GM12891 (cell line): ENCODE measurements at regions not wholly inside any gene's neighbourhood (a gene's known extent, or its start where the extent isn't known, plus 50 kb on each side); places are given as distances from the start of the nearest gene placed in this dataset.

Experiments used
- DNase-seq: peaks from one replicate; pipeline ENCODE4 v3.0.0; 2011; ENCODE audit warnings: low spot score; ENCODE audit not compliant: insufficient read length
- FAIRE-seq: peaks from 2 replicates; lab custom pipeline; 2011; peaks lifted over from hg19 to GRCh38; lab: Jason Lieb, UNC
- PAX5 ChIP-seq: IDR thresholded peaks from 2 replicates; pipeline ENCODE4 v1.6.1; 2011; ENCODE audit warnings: low read length, moderate library complexity, mild to moderate bottlenecking; ENCODE audit not compliant: insufficient read depth, severe bottlenecking
- POLR2A ChIP-seq: IDR thresholded peaks from 2 replicates; pipeline ENCODE4 v1.6.1; 2011; ENCODE audit warnings: low read depth, low read length, control low read depth
- POLR2AphosphoS5 ChIP-seq: IDR thresholded peaks from 2 replicates; pipeline ENCODE4 v1.6.1; 2011; ENCODE audit warnings: low read depth, low read length, control low read depth
- POU2F2 ChIP-seq: IDR thresholded peaks from 2 replicates; pipeline ENCODE4 v1.6.1; 2011; ENCODE audit warnings: low read depth, mild to moderate bottlenecking, control low read depth, low read length, moderate library complexity
- SPI1 ChIP-seq: IDR thresholded peaks from 2 replicates; pipeline ENCODE4 v1.6.1; 2011; ENCODE audit warnings: low read depth, low read length, control low read depth
- TAF1 ChIP-seq: IDR thresholded peaks from 2 replicates; pipeline ENCODE4 v1.6.1; 2011; ENCODE audit warnings: low read depth, low read length, control low read depth

DNA sequence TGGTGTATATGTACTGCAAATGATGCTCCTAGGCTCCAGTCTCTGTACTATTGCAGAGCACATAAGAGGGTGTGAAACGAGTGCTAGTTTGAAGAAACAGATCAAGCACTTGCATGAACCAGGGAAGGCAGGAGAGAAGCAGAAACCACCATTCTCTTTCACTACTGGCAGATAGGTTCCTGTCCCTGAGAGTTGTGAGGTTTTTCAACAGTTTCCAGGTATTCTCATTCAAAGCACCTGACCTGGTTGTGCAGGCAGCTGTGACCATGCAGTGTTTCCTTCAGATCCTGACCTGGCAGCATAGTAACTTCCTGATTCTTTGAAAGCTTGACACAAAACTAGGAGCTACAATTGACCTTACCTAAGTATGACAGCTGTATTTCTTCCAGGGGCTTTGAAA lies 164.9 kb downstream of the UFM1 start:
- TF ChIP-seq POLR2A: no peak
- no peak for TF ChIP-seq POU2F2
- no peak for TF ChIP-seq TAF1
- TF ChIP-seq POLR2AphosphoS5: no peak
- no peak for TF ChIP-seq PAX5
- no peak for TF ChIP-seq SPI1
- FAIRE-seq (no peak), DNase-seq (no peak)

DNA sequence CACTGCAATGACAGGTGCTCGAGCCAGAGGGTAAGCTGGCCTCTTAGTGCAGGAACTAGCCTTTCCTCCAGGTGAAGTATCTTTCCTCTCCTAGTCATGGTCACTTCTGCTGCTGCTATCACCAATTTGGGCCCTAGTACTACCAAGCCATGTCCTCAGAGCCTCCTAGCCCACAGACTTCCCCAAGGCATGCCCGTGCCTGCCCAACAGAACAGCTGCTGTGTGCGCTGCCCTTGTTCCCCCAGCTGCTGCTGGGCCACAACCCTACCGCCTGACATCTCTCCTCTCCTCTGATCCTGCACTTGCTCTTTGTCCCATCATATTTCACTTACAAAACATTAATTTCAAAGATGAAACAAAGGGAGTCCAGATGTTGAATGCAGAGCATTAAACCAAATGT lies 168.5 kb upstream of the FREM2 start:
- FAIRE-seq (no peak), DNase-seq (no peak)
- TF ChIP-seq SPI1 (no peak), PAX5 (no peak), POLR2A (no peak), TAF1 (no peak), POU2F2 (no peak), POLR2AphosphoS5 (no peak)

DNA sequence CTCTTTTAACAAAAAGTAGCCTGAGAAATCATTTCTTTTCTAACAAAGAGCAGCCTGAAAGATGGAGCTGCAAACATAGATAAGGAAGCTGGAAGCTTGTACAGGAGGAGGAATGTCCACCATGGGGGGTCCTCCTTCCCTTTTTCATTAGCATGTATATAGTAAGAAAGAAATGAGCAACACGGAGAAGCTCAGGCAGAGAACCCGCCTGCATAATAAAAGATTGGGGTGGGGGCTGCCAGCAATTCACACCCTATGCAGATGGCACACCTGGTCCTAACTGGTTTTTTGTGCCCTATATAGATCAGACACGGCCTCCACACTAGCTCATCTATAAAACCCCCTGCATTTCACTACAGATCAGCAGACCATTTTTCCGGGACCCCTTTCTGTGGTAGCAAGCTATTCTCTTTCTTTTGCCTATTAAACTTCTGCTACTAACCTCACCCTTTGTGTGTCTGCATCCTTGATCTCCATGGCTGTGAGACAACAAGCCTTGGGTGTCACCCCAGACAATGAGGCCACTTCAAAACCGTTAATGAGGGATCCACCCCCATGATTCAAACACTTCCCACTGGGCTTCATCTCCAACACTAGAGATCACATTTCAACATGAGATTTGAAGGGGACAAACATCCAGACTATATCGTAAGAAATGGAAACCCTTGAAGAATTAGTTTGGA lies 167.5 kb upstream of the FREM2 start:
- FAIRE-seq: no peak
- TF ChIP-seq SPI1: no peak
- TF ChIP-seq PAX5: no peak
- TF ChIP-seq POLR2A: no peak
- no peak for TF ChIP-seq POU2F2
- TF ChIP-seq POLR2AphosphoS5: no peak
- no peak for DNase-seq

DNA sequence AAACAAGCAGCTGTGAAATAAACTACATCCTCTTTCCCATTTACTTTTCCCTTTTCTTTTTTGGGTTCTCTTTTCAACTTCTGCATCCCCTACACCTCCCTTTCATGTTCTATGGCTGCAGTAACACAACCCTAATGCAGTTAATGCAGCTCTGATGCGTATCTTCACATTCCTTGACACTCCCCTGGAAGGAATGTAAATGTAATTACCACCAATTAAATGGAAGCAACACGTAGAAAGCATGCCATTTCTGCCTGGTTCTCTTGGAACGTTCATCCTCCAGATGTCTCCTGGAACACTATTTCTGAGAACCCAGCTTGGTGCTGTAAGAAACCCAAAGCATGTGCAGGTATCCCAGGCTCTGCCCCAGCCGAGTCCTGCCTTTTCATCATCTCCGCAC lies 166.8 kb upstream of the FREM2 start:
- TF ChIP-seq PAX5: no peak
- TF ChIP-seq POLR2AphosphoS5: no peak
- TF ChIP-seq POLR2A: no peak
- no peak for TF ChIP-seq POU2F2
- TF ChIP-seq TAF1: no peak
- TF ChIP-seq SPI1: no peak
- FAIRE-seq (no peak), DNase-seq (no peak)

DNA sequence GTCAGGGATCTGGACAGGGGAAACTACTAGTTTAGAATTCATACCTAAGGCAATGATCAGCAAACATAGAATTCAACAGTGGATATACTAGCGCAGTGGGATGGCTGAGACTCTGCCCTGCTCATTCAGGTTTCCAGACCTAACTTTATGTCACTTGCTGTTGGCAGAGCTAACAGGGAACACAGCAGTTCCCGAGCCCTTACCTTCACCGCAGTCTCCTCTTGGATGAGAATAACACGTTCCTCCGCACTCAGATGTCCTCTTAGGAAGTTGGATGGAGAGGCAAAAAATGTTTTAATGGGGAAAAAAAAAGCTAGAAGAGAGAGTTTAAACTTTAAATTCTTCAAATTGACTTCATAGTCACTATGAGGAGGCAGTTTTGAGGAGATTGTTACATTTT lies 159.7 kb upstream of the FREM2 start:
- FAIRE-seq (no peak), DNase-seq (no peak)
- TF ChIP-seq POLR2A (no peak), TAF1 (no peak), SPI1 (no peak), PAX5 (no peak), POLR2AphosphoS5 (no peak), POU2F2 (no peak)

DNA sequence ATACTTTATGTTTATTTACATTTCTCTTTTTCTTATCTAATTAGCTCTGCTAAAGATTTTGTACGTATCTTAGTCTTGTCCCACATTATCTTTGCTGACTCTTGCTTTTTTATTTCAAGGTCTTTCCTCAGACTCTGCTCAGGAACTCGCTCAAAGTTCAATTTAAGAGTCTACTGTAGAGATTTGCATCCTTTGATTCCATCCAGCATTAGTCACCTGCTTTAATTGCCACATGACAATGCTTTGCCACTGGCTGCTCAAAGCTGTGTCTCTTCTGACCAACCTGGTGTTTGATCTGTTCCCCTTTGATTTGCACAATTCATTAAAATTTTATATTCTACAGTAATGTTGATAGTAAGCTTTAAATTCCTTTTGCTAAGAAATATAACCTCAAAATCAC lies 157.9 kb upstream of the FREM2 start:
- DNase-seq: no peak
- no peak for FAIRE-seq
- TF ChIP-seq TAF1 (no peak), POU2F2 (no peak), POLR2A (no peak), POLR2AphosphoS5 (no peak), SPI1 (no peak), PAX5 (no peak)

DNA sequence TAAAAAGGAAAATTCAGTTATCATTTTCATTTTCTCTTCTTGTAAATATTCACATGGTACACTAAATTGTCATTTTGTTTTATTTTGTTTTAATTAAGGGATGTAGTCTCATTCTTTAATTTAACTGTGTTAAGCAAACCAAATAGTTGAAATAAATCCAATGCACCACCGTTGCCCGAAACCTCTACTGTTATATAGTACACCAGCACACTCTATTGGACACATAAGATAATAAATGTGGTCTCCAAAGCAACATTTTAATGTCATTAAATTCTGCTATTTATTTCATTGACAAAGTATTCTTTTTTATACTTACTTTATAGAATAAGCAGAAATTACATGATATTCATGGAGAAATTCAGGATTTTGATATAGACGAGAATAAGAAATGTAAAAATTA lies 156.4 kb upstream of the FREM2 start:
- TF ChIP-seq POLR2AphosphoS5 (no peak), TAF1 (no peak), SPI1 (no peak), POU2F2 (no peak), POLR2A (no peak), PAX5 (no peak)
- no peak for FAIRE-seq
- DNase-seq: no peak

DNA sequence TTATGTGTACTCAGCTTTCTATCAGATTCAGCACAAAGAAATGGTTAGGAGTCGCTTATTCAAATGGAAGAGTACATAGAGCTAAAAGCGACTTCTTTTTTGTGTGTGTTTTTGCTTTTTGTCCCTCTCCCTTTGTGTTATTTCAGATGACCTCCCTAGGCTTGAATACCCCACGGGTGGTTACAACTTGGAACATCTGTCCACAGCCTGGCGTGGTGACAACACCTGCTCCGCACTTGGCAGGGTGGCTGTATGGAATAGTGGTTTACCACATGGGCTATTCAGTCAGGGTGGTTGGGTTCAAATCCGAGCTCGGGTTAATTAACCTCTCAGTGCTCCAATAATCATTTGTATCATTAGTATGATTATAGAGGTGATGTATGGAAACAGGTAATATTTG lies 151.6 kb upstream of the FREM2 start:
- DNase-seq (no peak), FAIRE-seq (no peak)
- TF ChIP-seq POLR2A (no peak), TAF1 (no peak), SPI1 (no peak), PAX5 (no peak), POLR2AphosphoS5 (no peak), POU2F2 (no peak)

DNA sequence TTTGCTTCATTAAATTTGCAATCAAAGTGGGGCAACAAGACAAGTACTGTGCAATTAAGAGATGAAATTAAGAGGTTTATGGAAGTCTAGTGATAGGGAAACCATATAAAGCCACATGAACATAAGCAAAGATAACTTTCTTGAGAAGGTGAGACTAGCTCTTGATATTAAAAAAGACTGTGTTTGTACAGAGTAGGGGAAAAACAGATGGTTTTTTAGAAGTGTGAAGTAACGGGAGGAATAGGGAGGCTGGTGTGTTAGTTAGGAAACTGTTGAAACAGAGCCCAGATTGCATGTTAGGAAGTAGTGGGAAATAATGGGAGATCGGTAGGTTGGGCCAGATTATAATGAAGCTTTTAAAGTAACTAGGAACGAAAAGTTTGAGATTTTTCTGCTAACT lies 149.8 kb upstream of the FREM2 start:
- no peak for DNase-seq
- FAIRE-seq: no peak
- TF ChIP-seq POLR2AphosphoS5: no peak
- no peak for TF ChIP-seq PAX5
- no peak for TF ChIP-seq TAF1

DNA sequence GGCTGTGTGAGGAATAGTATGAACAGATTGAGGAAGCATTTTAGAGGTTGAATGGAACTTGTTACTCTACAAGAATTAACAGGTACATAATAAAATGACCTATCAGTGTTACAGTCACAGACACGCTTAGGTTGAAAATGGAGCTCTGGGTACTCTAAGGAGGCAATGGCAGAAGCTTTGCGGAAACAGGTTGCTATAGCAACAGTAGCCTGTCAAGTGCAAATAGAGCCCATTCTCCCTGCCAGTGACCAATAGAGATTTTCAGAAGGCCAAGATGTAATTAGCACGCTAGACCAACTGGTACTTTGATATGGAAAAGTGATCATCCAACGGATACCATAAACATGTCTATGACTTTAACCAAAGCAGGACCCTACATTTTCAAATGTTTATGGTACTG lies 148.5 kb upstream of the FREM2 start:
- FAIRE-seq: no peak
- no peak for DNase-seq

More for the DNA sequence above, 148.5 kb upstream of the FREM2 start:
- TF ChIP-seq POLR2AphosphoS5 (no peak), TAF1 (no peak), PAX5 (no peak), POLR2A (no peak)
